ENCODE measurements at regions not wholly inside any gene's neighbourhood (a gene's known extent, or its start where the extent isn't known, plus 50 kb on each side); places are given as distances from the start of the nearest gene placed in this dataset.

DNA sequence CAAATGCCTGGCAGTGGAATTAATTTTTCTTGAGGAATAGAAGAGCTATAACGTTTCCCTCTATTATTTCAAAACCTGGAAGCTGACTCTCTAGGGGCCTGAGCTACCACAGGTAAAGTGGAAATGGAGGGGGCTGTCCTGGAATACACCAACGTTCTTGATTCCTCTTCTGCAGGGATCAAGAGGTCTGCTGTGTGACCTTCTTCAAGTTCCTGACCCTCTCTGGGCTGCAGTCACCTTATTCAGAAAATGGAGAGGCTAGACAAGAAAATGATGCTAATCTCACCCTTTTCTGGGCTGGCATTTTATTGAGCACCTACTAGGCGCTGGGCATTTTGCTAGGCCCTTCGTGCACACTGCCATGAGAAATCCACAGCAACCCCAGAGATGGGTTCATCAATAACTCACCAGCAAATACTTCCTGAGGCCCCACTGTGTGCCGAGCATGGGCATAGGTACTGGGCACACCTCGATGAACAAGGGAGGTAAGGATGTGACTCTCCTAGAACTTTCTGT, 55.2 kb upstream of the DLK1 start:
- Histone ChIP-seq H3K36me3 (no peaks in the 10 kb centered on the region), H3K4me3 (no peak overlapping the region), H3K4me1 (peaks cover 7% of the 10 kb centered on the region), H3K9me3 (no peaks in the 10 kb centered on the region), H3K27ac (no peak overlapping the region), H3K27me3 (no peaks in the 10 kb centered on the region)
- no peak for DNase-seq (ENCODE audit: extremely low spot score in 2 of 2)
- intact Hi-C loops (cut with DNase I): no loop called here
- TF ChIP-seq POLR2A (IDR thresholded peaks at IDR 0.05) (no peak), CTCF (IDR thresholded peaks at IDR 0.05) (no peak), POLR2AphosphoS5 (IDR thresholded peaks at IDR 0.05; ENCODE audit: insufficient read depth in 1 of 2, low read depth in 1 of 2) (no peak)

DNA sequence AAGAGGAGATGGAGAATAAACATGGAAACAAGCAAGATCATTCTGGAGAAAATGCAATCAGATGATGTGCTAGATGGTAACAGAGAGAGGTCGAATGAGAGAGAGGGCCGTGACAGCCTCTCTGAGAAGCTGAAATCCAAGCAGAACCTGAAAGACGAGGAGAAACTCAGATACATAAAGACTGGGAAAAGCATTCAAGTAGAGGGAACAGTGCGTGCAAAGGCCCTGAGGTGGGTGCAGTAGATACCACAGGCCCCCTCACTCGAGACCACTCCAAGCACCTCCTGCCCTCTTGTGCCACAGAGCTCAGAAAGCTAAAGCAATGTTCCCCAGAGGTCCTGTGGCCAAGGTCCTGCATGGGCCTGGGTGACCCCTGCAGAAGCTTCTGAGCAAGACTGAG, 54.8 kb upstream of the DLK1 start:
- no peak for TF ChIP-seq CTCF (IDR thresholded peaks at IDR 0.05)
- TF ChIP-seq POLR2A (IDR thresholded peaks at IDR 0.05): no peak
- no peak for TF ChIP-seq POLR2AphosphoS5 (IDR thresholded peaks at IDR 0.05; ENCODE audit: insufficient read depth in 1 of 2, low read depth in 1 of 2)
- H3K9me3 ChIP-seq: no peaks in the 10 kb centered on the region
- H3K27me3 ChIP-seq: no peaks in the 10 kb centered on the region
- H3K27ac ChIP-seq: no peak overlapping the region
- H3K36me3 ChIP-seq: no peaks in the 10 kb centered on the region
- intact Hi-C loops (cut with DNase I): no loop called here
- DNase-seq (ENCODE audit: extremely low spot score in 2 of 2): no peak
- peaks cover 12% of the 10 kb centered on the region for H3K4me1 ChIP-seq
- no peak overlapping the region for H3K4me3 ChIP-seq

DNA sequence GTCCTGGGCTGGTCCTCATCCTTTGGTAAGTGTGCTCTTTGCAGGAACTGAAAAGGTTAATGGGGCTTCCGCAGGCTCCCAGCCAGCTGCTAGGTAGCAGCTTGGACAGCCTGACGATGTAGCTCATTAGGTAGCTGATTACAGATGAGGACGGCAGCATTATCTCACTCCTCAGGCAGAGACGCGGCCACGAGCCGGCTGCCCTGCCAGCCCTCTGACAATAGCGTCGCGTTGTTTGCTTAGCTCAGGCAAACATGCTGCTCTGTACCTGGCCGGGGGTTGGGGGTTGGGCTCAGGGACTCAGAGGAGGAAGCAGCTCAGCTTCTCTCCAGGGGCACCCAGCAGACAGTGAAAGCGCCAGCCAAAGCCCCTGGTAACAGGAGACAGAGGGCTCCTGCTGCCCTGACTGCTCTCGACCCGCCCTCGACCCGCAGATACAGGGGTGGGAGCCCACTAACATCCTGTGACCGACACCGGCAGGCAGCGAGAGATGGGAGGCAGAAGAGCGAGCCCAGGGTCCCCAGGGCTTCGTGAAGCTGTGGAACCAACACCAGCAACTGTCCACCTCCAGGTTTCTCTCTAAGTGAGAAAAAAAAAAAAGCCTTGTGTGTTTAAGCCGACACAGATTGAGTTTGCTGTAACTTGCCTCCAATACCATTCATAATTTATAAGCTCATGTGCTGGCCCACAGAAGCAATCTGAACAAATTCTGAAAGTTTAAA, 53.4 kb upstream of the DLK1 start:
- Histone ChIP-seq H3K36me3 (no peaks in the 10 kb centered on the region), H3K4me1 (peaks cover 25% of the 10 kb centered on the region), H3K4me3 (no peak overlapping the region), H3K27me3 (no peaks in the 10 kb centered on the region), H3K27ac (no peak overlapping the region), H3K9me3 (no peaks in the 10 kb centered on the region)
- TF ChIP-seq POLR2A (IDR thresholded peaks at IDR 0.05): no peak
- TF ChIP-seq POLR2AphosphoS5 (IDR thresholded peaks at IDR 0.05; ENCODE audit: insufficient read depth in 1 of 2, low read depth in 1 of 2): no peak
- TF ChIP-seq CTCF (IDR thresholded peaks at IDR 0.05): no peak
- DNase-seq (ENCODE audit: extremely low spot score in 2 of 2): no peak
- intact Hi-C loops (cut with DNase I): no loop called here

DNA sequence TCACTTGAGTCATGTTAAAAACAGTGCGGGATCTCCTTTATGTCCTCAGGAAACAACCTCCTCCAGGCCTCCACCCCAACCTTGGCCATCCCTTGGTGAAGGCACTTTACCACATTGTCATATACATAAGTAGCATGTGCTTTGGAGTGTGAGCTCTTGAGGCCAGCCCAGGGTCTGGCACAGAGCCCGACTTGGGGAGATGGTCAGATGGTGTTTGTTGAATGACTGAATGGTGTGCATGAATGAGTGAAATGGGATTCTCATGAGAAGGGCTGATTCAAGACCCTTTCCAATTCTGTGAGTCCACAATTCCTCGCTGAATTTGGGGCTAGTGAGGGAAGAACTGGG, 52.9 kb upstream of the DLK1 start:
- Histone ChIP-seq H3K4me3 (no peak overlapping the region), H3K27ac (no peak overlapping the region), H3K27me3 (no peaks in the 10 kb centered on the region), H3K4me1 (peaks cover 31% of the 10 kb centered on the region), H3K9me3 (no peaks in the 10 kb centered on the region), H3K36me3 (no peaks in the 10 kb centered on the region)
- TF ChIP-seq POLR2A (IDR thresholded peaks at IDR 0.05) (no peak), CTCF (IDR thresholded peaks at IDR 0.05) (no peak), POLR2AphosphoS5 (IDR thresholded peaks at IDR 0.05; ENCODE audit: insufficient read depth in 1 of 2, low read depth in 1 of 2) (no peak)
- intact Hi-C loops (cut with DNase I): no loop called here
- DNase-seq (ENCODE audit: extremely low spot score in 2 of 2): no peak

GRCh38 chr14:100674428-100674827, 52.3 kb upstream of the DLK1 start:
- Histone ChIP-seq H3K9me3 (no peaks in the 10 kb centered on the region), H3K27ac (no peak overlapping the region), H3K4me1 (peaks cover 37% of the 10 kb centered on the region), H3K36me3 (no peaks in the 10 kb centered on the region), H3K4me3 (no peak overlapping the region), H3K27me3 (no peaks in the 10 kb centered on the region)
- TF ChIP-seq POLR2AphosphoS5 (IDR thresholded peaks at IDR 0.05; ENCODE audit: insufficient read depth in 1 of 2, low read depth in 1 of 2) (no peak), CTCF (IDR thresholded peaks at IDR 0.05) (no peak), POLR2A (IDR thresholded peaks at IDR 0.05) (no peak)
- no peak for DNase-seq (ENCODE audit: extremely low spot score in 2 of 2)
- intact Hi-C loops (cut with DNase I): no loop called here

All from vagina (tissue), 2 donors.